PC-9 (cell line): ENCODE measurements at regions not wholly inside any gene's neighbourhood (a gene's known extent, or its start where the extent isn't known, plus 50 kb on each side); places are given as distances from the start of the nearest gene placed in this dataset.

Source experiments
- BruUV-seq: library from RNA; stranded (reverse); fragments of 400-500 nt; replicated peaks from 2 replicates; lab custom pipeline; 2021; lab: Mats Ljungman, UMichigan
- CTCF ChIA-PET: fragments of 300-600 bp; sonication (Branson Sonifier 250); formaldehyde crosslinking; loops from one replicate; lab custom pipeline; 2022; ENCODE audit warnings: antibody characterized with exemption; lab: Charles Lee
- POLR2A ChIA-PET: fragments of 300-600 bp; sonication (Branson Sonifier 250); formaldehyde crosslinking; loops from one replicate; lab custom pipeline; 2022; ENCODE audit warnings: antibody characterized with exemption; ENCODE audit not compliant: unreplicated experiment; lab: Charles Lee
- DNase-seq, 2 experiments: peaks; one replicate each; pipeline versions ENCODE4 v3.0.0 to v3.0.0-alpha.2; 2015 to 2022; ENCODE audit warnings: mixed read lengths in 1 of 2
- H2AFZ ChIP-seq: fragments of 200-600 bp; sonication (generic); 2 replicates; pipeline ENCODE4 v1.8.1; 2017; ENCODE audit warnings: antibody characterized with exemption
- H3F3A ChIP-seq: fragments of 200-600 bp; sonication (generic); 2 replicates; pipeline ENCODE4 v1.8.1; 2017; ENCODE audit warnings: antibody characterized with exemption, mild to moderate bottlenecking, low read depth; ENCODE audit not compliant: insufficient read depth
- H3K27ac ChIP-seq: fragments of 200-600 bp; sonication (generic); 2 replicates; pipeline ENCODE4 v1.6.1; 2016; ENCODE audit warnings: mixed run types
- H3K27me3 ChIP-seq: fragments of 200-600 bp; sonication (generic); 2 replicates; pipeline ENCODE4 v1.6.1; 2016; ENCODE audit warnings: low read depth, mixed run types; ENCODE audit not compliant: insufficient read depth
- H3K36me3 ChIP-seq: fragments of 200-600 bp; sonication (generic); 2 replicates; pipeline ENCODE4 v1.6.1; 2016; ENCODE audit warnings: low read depth, mixed run types
- H3K4me1 ChIP-seq: fragments of 200-600 bp; sonication (generic); replicated peaks from 2 replicates; pipeline ENCODE4 v1.6.1; 2016; ENCODE audit warnings: mixed run types; ENCODE audit not compliant: insufficient read depth
- H3K4me2 ChIP-seq: fragments of 200-600 bp; sonication (generic); 2 replicates; pipeline ENCODE4 v1.6.1; 2017; ENCODE audit warnings: mixed run types
- H3K4me3 ChIP-seq: fragments of 200-600 bp; sonication (generic); 2 replicates; pipeline ENCODE4 v1.6.1; 2016; ENCODE audit warnings: mixed run types
- H3K79me2 ChIP-seq: fragments of 200-600 bp; sonication (generic); 2 replicates; pipeline ENCODE4 v1.6.1; 2017; ENCODE audit warnings: low read depth, mixed run types
- H3K9me2 ChIP-seq: fragments of 200-600 bp; sonication (generic); 2 replicates; pipeline ENCODE4 v1.8.1; 2017; ENCODE audit warnings: mild to moderate bottlenecking; ENCODE audit not compliant: insufficient read depth
- H3K9me3 ChIP-seq: fragments of 200-600 bp; sonication (generic); 2 replicates; pipeline ENCODE4 v1.8.1; 2016; ENCODE audit warnings: low read depth; ENCODE audit not compliant: insufficient read depth
- H4K20me1 ChIP-seq: fragments of 200-600 bp; sonication (generic); 2 replicates; pipeline ENCODE4 v1.8.1; 2017; ENCODE audit not compliant: insufficient read depth
- EZH2 ChIP-seq: fragments of 200-600 bp; sonication (generic); IDR thresholded peaks from 2 replicates; pipeline ENCODE4 v1.8.0; 2017; ENCODE audit warnings: antibody characterized with exemption, low read depth
- intact Hi-C: fragments of 100-400 bp; cut with micrococcal nuclease; formaldehyde crosslinking; loops from one replicate; pipeline ENCODE4 v1.10.0; 2022; ENCODE audit not compliant: unreplicated experiment
- TF ChIP-seq, protein P1 (sequence below): fragments of 200-600 bp; sonication (generic); conservative IDR thresholded peaks from 2 replicates; pipeline ENCODE4 v1.6.1; 2017; ENCODE audit warnings: mixed run types, antibody characterized with exemption, mild to moderate bottlenecking, moderate library complexity

DNA sequence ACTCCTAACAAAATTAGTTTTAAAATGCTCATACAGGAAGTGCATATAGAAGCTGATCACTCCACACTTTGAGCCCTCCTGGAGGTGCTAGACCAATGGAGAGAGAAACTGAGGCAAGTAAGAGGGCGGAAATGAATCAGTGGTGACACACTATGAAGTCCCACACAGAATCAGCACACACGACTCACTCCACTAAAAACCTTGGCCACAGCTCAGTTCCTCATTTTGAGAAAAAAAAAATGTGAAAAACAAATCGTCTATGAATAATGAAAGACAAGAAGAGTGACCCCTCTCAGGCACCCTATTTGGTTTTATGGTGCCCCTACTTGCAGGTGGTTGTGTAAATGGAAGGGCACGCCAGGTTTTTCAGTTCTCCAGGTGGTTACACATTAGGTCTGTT, 675.1 kb upstream of the BRINP3 start:
- TF ChIP-seq, protein P1, sequence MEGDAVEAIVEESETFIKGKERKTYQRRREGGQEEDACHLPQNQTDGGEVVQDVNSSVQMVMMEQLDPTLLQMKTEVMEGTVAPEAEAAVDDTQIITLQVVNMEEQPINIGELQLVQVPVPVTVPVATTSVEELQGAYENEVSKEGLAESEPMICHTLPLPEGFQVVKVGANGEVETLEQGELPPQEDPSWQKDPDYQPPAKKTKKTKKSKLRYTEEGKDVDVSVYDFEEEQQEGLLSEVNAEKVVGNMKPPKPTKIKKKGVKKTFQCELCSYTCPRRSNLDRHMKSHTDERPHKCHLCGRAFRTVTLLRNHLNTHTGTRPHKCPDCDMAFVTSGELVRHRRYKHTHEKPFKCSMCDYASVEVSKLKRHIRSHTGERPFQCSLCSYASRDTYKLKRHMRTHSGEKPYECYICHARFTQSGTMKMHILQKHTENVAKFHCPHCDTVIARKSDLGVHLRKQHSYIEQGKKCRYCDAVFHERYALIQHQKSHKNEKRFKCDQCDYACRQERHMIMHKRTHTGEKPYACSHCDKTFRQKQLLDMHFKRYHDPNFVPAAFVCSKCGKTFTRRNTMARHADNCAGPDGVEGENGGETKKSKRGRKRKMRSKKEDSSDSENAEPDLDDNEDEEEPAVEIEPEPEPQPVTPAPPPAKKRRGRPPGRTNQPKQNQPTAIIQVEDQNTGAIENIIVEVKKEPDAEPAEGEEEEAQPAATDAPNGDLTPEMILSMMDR, result no peak
- intact Hi-C loops, result no loop called here
- ChIA-PET POLR2A (no interaction called here), CTCF (no interaction called here)
- no peak overlapping the region for H2AFZ ChIP-seq
- H3K9me3 ChIP-seq, result no peaks in the 10 kb centered on the region; the same call in 1 of the 2 replicates
- H3K27ac ChIP-seq, result no peak overlapping the region
- no peak overlapping the region for H3K4me2 ChIP-seq
- no peak overlapping the region for H3K4me3 ChIP-seq
- no peaks in the 10 kb centered on the region for H3K79me2 ChIP-seq
- DNase-seq, result no peak
- H3K4me1 ChIP-seq, result no peaks in the 10 kb centered on the region
- H3K36me3 ChIP-seq, result no peaks in the 10 kb centered on the region
- no peaks in the 10 kb centered on the region for H3K27me3 ChIP-seq
- H3F3A ChIP-seq, result no peaks in the 10 kb centered on the region
- no TSS peak for BruUV-seq
- H3K9me2 ChIP-seq, result peaks cover 5% of the 10 kb centered on the region; the same call in 1 of the 2 replicates
- no peaks in the 10 kb centered on the region for H4K20me1 ChIP-seq

GRCh38 chr1:191155178-191155577, 677.5 kb upstream of the BRINP3 start:
- POLR2A ChIA-PET, result no interaction called here
- Histone ChIP-seq H3K9me3 (no peaks in the 10 kb centered on the region), H3K9me2 (peaks cover 5% of the 10 kb centered on the region; the same call in 1 of the 2 replicates), H3K27ac (no peak overlapping the region), H4K20me1 (no peaks in the 10 kb centered on the region), H3K27me3 (no peaks in the 10 kb centered on the region), H3F3A (no peaks in the 10 kb centered on the region), H3K79me2 (no peaks in the 10 kb centered on the region), H2AFZ (peak overlapping the region; percentile 23; the same call in 1 of the 2 replicates), H3K4me1 (no peaks in the 10 kb centered on the region), H3K36me3 (no peaks in the 10 kb centered on the region), H3K4me2 (no peak overlapping the region), H3K4me3 (no peak overlapping the region)
- intact Hi-C loops, result no loop called here
- no TSS peak for BruUV-seq
- TF ChIP-seq, protein P1, result no peak
- CTCF ChIA-PET, result no interaction called here
- DNase-seq, result no peak

- intact Hi-C loops, result no loop called here
- H3K27ac ChIP-seq, result no peak overlapping the region
- no peaks in the 10 kb centered on the region for H3F3A ChIP-seq
- peaks cover 2% of the 10 kb centered on the region; the same call in 1 of the 2 replicates for H3K9me2 ChIP-seq
- H4K20me1 ChIP-seq, result no peaks in the 10 kb centered on the region
- H3K79me2 ChIP-seq, result no peaks in the 10 kb centered on the region
- TF ChIP-seq EZH2, result no peak
- TF ChIP-seq, protein P1, result no peak
- BruUV-seq, result no TSS peak
- CTCF ChIA-PET, result no interaction called here
- no peaks in the 10 kb centered on the region for H3K27me3 ChIP-seq
- no peak overlapping the region for H3K4me3 ChIP-seq
- H2AFZ ChIP-seq, result no peak overlapping the region
- POLR2A ChIA-PET, result no interaction called here
- H3K4me2 ChIP-seq, result no peak overlapping the region
- DNase-seq, result no peak
- H3K9me3 ChIP-seq, result no peaks in the 10 kb centered on the region
- no peaks in the 10 kb centered on the region for H3K4me1 ChIP-seq
- H3K36me3 ChIP-seq, result no peaks in the 10 kb centered on the region
Measured at GRCh38 chr1:191160837-191161236, 683.2 kb upstream of the BRINP3 start.
